ENCODE measurements at regions not wholly inside any gene's neighbourhood (a gene's known extent, or its start where the extent isn't known, plus 50 kb on each side); places are given as distances from the start of the nearest gene placed in this dataset.
"Not testable (repeated sequence)": the region's sequence is repeated elsewhere in the genome, so short reads cannot be mapped to it uniquely, and the experiment has no call there.

DNA sequence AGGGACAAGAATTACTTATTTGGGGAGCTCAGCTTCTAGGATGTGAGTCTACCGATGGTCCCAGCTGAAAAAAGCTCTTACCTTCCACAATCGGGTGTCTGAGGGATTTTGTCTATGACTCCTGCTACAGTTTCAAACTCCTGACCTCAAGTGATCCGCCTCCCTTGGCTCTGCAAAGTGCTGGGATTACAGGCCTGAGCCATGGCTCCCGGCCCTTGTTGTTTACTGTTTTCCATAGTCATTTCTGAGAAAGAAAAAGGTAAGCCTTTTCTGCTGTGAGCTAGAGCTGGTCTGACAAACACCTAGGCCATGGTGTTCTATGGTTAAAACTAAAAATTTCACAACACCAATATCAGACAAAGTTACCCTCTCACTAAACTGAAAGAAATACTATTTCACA is 57.5 kb downstream of the PPIAL4C start:
- TF ChIP-seq, protein P1, sequence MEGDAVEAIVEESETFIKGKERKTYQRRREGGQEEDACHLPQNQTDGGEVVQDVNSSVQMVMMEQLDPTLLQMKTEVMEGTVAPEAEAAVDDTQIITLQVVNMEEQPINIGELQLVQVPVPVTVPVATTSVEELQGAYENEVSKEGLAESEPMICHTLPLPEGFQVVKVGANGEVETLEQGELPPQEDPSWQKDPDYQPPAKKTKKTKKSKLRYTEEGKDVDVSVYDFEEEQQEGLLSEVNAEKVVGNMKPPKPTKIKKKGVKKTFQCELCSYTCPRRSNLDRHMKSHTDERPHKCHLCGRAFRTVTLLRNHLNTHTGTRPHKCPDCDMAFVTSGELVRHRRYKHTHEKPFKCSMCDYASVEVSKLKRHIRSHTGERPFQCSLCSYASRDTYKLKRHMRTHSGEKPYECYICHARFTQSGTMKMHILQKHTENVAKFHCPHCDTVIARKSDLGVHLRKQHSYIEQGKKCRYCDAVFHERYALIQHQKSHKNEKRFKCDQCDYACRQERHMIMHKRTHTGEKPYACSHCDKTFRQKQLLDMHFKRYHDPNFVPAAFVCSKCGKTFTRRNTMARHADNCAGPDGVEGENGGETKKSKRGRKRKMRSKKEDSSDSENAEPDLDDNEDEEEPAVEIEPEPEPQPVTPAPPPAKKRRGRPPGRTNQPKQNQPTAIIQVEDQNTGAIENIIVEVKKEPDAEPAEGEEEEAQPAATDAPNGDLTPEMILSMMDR (IDR thresholded peaks at IDR 0.05), result not testable (repeated sequence)
- TF ChIP-seq POLR2A, EP300, POLR2AphosphoS5 (IDR thresholded peaks at IDR 0.05): not testable (repeated sequence)

Data from sigmoid colon (tissue), 4 donors.